ENCODE measurements at regions not wholly inside any gene's neighbourhood (a gene's known extent, or its start where the extent isn't known, plus 50 kb on each side); places are given as distances from the start of the nearest gene placed in this dataset.

GRCh38 chr4:188819233-188819632, 680.0 kb downstream of the TRIML1 start:
- TF ChIP-seq CTCF (IDR thresholded peaks at IDR 0.05; ENCODE audit: insufficient read depth, low read length) = no peak
- H3K4me3 ChIP-seq (ENCODE audit: low read depth, low read length) = no peak overlapping the region
- no peak for DNase-seq (ENCODE audit: low read depth)

GRCh38 chr4:188821500-188821899, 682.3 kb downstream of the TRIML1 start:
- no peak for DNase-seq (ENCODE audit: low read depth)

GRCh38 chr4:188822698-188823097, 683.5 kb downstream of the TRIML1 start:
- TF ChIP-seq CTCF (IDR thresholded peaks at IDR 0.05; ENCODE audit: insufficient read depth, low read length) = no peak
- no peak for DNase-seq (ENCODE audit: low read depth)
- no peak overlapping the region for H3K4me3 ChIP-seq (ENCODE audit: low read depth, low read length)

More at GRCh38 chr4:188821500-188821899, 682.3 kb downstream of the TRIML1 start:
- no peak overlapping the region for H3K4me3 ChIP-seq (ENCODE audit: low read depth, low read length)
- no peak for TF ChIP-seq CTCF (IDR thresholded peaks at IDR 0.05; ENCODE audit: insufficient read depth, low read length)

DNA sequence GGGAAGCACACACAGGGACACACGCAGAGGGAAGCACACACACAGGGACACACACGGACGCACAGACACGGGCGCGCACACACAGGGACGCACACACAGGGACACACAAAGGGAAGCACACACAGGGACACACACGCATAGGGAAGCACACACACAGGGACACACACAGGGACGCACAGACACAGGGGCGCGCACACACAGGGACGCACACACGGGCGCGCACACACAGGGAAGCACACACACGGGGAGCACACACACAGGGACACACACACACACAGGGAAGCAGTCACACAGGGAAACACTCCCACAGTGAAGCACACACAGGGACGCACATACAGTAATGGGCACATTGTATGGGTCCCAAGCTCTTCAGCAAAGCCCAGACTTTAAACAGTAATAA, 685.3 kb downstream of the TRIML1 start:
- no peak for TF ChIP-seq CTCF (IDR thresholded peaks at IDR 0.05; ENCODE audit: insufficient read depth, low read length)
- no peak overlapping the region for H3K4me3 ChIP-seq (ENCODE audit: low read depth, low read length)
- DNase-seq (ENCODE audit: low read depth) = no peak

GRCh38 chr4:188826393-188826792, 687.2 kb downstream of the TRIML1 start:
- no peak for DNase-seq (ENCODE audit: low read depth)
- no peak for TF ChIP-seq CTCF (IDR thresholded peaks at IDR 0.05; ENCODE audit: insufficient read depth, low read length)
- no peak overlapping the region for H3K4me3 ChIP-seq (ENCODE audit: low read depth, low read length)

GRCh38 chr4:188839704-188840103, 700.5 kb downstream of the TRIML1 start:
- DNase-seq (ENCODE audit: low read depth) = no peak
- no peak overlapping the region for H3K4me3 ChIP-seq (ENCODE audit: low read depth, low read length)
- TF ChIP-seq CTCF (IDR thresholded peaks at IDR 0.05; ENCODE audit: insufficient read depth, low read length) = no peak

DNA sequence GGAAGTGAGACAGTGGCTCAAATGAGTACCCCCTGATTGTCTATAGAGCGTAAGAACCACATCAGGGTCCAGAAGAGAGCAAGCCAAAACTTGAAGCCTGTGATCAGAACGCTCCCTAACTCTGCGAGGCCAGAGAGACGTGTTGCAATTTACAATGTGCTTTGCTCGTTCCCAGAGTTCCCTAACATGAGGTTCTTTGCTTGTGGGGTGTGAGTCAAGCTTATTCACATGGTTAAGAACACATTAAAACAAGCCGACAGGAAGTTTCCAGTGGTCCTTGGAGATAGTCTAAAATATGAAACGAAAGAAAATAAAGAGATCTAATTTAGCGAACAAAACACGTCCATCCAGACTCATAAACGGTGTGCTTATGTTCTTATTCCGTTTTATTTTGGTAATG, 702.3 kb downstream of the TRIML1 start:
- no peak overlapping the region for H3K4me3 ChIP-seq (ENCODE audit: low read depth, low read length)
- TF ChIP-seq CTCF (IDR thresholded peaks at IDR 0.05; ENCODE audit: insufficient read depth, low read length) = no peak
- no peak for DNase-seq (ENCODE audit: low read depth)
